H1 (cell line): ENCODE measurements at regions not wholly inside any gene's neighbourhood (a gene's known extent, or its start where the extent isn't known, plus 50 kb on each side); places are given as distances from the start of the nearest gene placed in this dataset.

Source experiments
- CTCF ChIA-PET: fragments of 300-600 bp; sonication (Branson Sonifier 250); formaldehyde crosslinking; loops from one replicate; lab custom pipeline; 2021; ENCODE audit not compliant: partially characterized antibody; lab: Charles Lee
- POLR2A ChIA-PET: fragments of 300-600 bp; sonication (Branson Sonifier 250); formaldehyde crosslinking; loops from one replicate; lab custom pipeline; 2021; ENCODE audit warnings: inconsistent platforms; ENCODE audit not compliant: partially characterized antibody; lab: Charles Lee
- DNase-seq, 2 experiments: peaks; one replicate each; pipeline versions ENCODE4 v3.0.0 to v3.0.0-alpha.2; 2010 to 2022; ENCODE audit warnings: low spot score in 2 of 2, low read depth in 1 of 2, mixed read lengths in 1 of 2
- FAIRE-seq: peaks from 2 replicates; lab custom pipeline; 2011; peaks lifted over from hg19 to GRCh38; lab: Jason Lieb, UNC
- H2AFZ ChIP-seq: 2 replicates; pipeline ENCODE4 v1.8.1; 2012; ENCODE audit warnings: low read length, inconsistent platforms
- H2AK5ac ChIP-seq: 2 replicates; pipeline ENCODE4 v1.6.1; 2013; ENCODE audit warnings: low read depth, low read length
- H2BK120ac ChIP-seq: replicated peaks from 2 replicates; pipeline ENCODE3; 2013; ENCODE audit warnings: low read depth, low read length, inconsistent platforms
- H2BK12ac ChIP-seq: 2 replicates; pipeline ENCODE4 v1.6.1; 2013; ENCODE audit warnings: low read depth, low read length
- H2BK15ac ChIP-seq: 2 replicates; pipeline ENCODE4 v1.6.1; 2013; ENCODE audit warnings: low read length
- H2BK20ac ChIP-seq: 2 replicates; pipeline ENCODE4 v1.6.1; 2013; ENCODE audit warnings: low read length
- H2BK5ac ChIP-seq: 2 replicates; pipeline ENCODE4 v1.6.1; 2013; ENCODE audit warnings: low read depth, low read length
- H3K14ac ChIP-seq: 2 replicates; pipeline ENCODE4 v1.6.1; 2013; ENCODE audit warnings: inconsistent platforms; ENCODE audit not compliant: insufficient read length
- H3K18ac ChIP-seq: 2 replicates; pipeline ENCODE4 v1.6.1; 2013; ENCODE audit warnings: low read length; ENCODE audit errors: extremely low read depth
- H3K23ac ChIP-seq: 2 replicates; pipeline ENCODE4 v1.6.1; 2013; ENCODE audit warnings: inconsistent platforms; ENCODE audit not compliant: insufficient read length
- H3K23me2 ChIP-seq: 2 replicates; pipeline ENCODE4 v1.6.1; 2013; ENCODE audit warnings: low read depth, low read length
- H3K27ac ChIP-seq: 2 replicates; pipeline ENCODE4 v1.6.1; 2011; ENCODE audit warnings: low read depth, low read length, inconsistent platforms
- H3K27me3 ChIP-seq, 4 experiments: replicated peaks in 1 of 4; 1 replicate in 1 of 4; 2 replicates in 3 of 4; pipeline versions ENCODE4 v1.6.1 to v1.8.1; 2011 to 2013; ENCODE audit warnings: low read length in 3 of 4, mild to moderate bottlenecking in 3 of 4, inconsistent platforms in 2 of 4, mixed read lengths in 2 of 4, moderate library complexity in 1 of 4; ENCODE audit not compliant: control insufficient read depth in 3 of 4, insufficient read depth in 3 of 4; ENCODE audit errors: extremely low read depth in 1 of 4
- H3K36me3 ChIP-seq, 4 experiments: 2 replicates each; pipeline versions ENCODE4 v1.6.1 to v1.8.1; 2011 to 2013; ENCODE audit warnings: mild to moderate bottlenecking in 4 of 4, low read length in 3 of 4, moderate library complexity in 2 of 4, control low read depth in 1 of 4, inconsistent platforms in 1 of 4; ENCODE audit not compliant: insufficient read depth in 4 of 4, control insufficient read depth in 2 of 4
- H3K4ac ChIP-seq: replicated peaks from 2 replicates; pipeline ENCODE3; 2013; ENCODE audit warnings: low read length, low read depth, mixed read lengths, inconsistent platforms; ENCODE audit not compliant: insufficient read length
- H3K4me1 ChIP-seq, 4 experiments: replicated peaks in 1 of 4; 1 replicate in 1 of 4; 2 replicates in 3 of 4; pipeline versions ENCODE4 v1.6.1 to v1.8.1; 2011 to 2013; ENCODE audit warnings: low read length in 3 of 4, inconsistent platforms in 2 of 4, mixed read lengths in 1 of 4; ENCODE audit not compliant: insufficient read depth in 4 of 4, control insufficient read depth in 3 of 4
- H3K4me2 ChIP-seq, 2 experiments: 2 replicates each; pipeline versions ENCODE4 v1.6.1 to v1.8.1; 2011 to 2013; ENCODE audit warnings: low read depth in 2 of 2, low read length in 2 of 2, control low read depth in 1 of 2, inconsistent platforms in 1 of 2, mild to moderate bottlenecking in 1 of 2; ENCODE audit not compliant: insufficient read depth in 1 of 2
- H3K4me3 ChIP-seq, 4 experiments: fragments of 200-600, 300-600 bp in 1 of 4; sonication (generic), shearing (Covaris generic), sonication (Bioruptor Twin) in 1 of 4; 2 replicates each; pipeline versions ENCODE4 v1.5.1 to v1.8.1; 2011 to 2016; ENCODE audit warnings: low read length in 4 of 4, low read depth in 3 of 4, control low read depth in 2 of 4, inconsistent platforms in 2 of 4, mild to moderate bottlenecking in 2 of 4, mixed read lengths in 1 of 4, moderate library complexity in 1 of 4; ENCODE audit not compliant: insufficient read depth in 2 of 4; ENCODE audit errors: extremely low read depth in 1 of 4
- H3K56ac ChIP-seq: replicated peaks from 2 replicates; pipeline ENCODE3; 2013; ENCODE audit warnings: low read depth, mild to moderate bottlenecking, mixed read lengths, low read length, inconsistent platforms; ENCODE audit not compliant: insufficient read length
- H3K79me1 ChIP-seq: 2 replicates; pipeline ENCODE4 v1.6.1; 2013; ENCODE audit warnings: low read depth, low read length, control low read depth
- H3K79me2 ChIP-seq, 2 experiments: 2 replicates each; pipeline versions ENCODE4 v1.6.1 to v1.8.1; 2012 to 2013; ENCODE audit warnings: low read length in 2 of 2, mild to moderate bottlenecking in 2 of 2, inconsistent platforms in 1 of 2; ENCODE audit not compliant: insufficient read depth in 2 of 2, control insufficient read depth in 1 of 2
- H3K9ac ChIP-seq, 4 experiments: replicated peaks in 1 of 4; 1 replicate in 1 of 4; 2 replicates in 3 of 4; pipeline versions ENCODE4 v1.6.1 to v1.8.1; 2011 to 2013; ENCODE audit warnings: low read depth in 3 of 4, low read length in 3 of 4, control low read depth in 2 of 4, mild to moderate bottlenecking in 2 of 4, moderate library complexity in 2 of 4, inconsistent platforms in 1 of 4; ENCODE audit errors: extremely low read depth in 1 of 4
- H3K9me3 ChIP-seq, 2 experiments: 2 replicates each; pipeline versions ENCODE4 v1.6.1 to v1.8.1; 2012 to 2013; ENCODE audit warnings: mild to moderate bottlenecking in 2 of 2, moderate library complexity in 2 of 2, control low read depth in 1 of 2, inconsistent platforms in 1 of 2, low read depth in 1 of 2, low read length in 1 of 2, mixed read lengths in 1 of 2; ENCODE audit not compliant: insufficient read depth in 2 of 2
- H4K20me1 ChIP-seq, 2 experiments: replicated peaks in 1 of 2; 2 replicates each; pipeline versions ENCODE3 to v1.8.1; 2011 to 2013; ENCODE audit warnings: inconsistent platforms in 2 of 2, low read length in 2 of 2, mild to moderate bottlenecking in 1 of 2; ENCODE audit not compliant: insufficient read depth in 2 of 2, control insufficient read depth in 1 of 2
- H4K5ac ChIP-seq: 2 replicates; pipeline ENCODE4 v1.6.1; 2013; ENCODE audit warnings: low read length, low read depth, mixed read lengths, inconsistent platforms; ENCODE audit not compliant: insufficient read length
- H4K8ac ChIP-seq: 2 replicates; pipeline ENCODE4 v1.8.0; 2013; ENCODE audit warnings: mild to moderate bottlenecking, moderate library complexity, low read length, inconsistent platforms; ENCODE audit not compliant: insufficient read depth; ENCODE audit errors: extremely low read depth
- H4K91ac ChIP-seq: replicated peaks from 2 replicates; pipeline ENCODE3; 2013; ENCODE audit warnings: low read length, mixed read lengths, inconsistent platforms; ENCODE audit not compliant: insufficient read length
- BRCA1 ChIP-seq: IDR thresholded peaks from 2 replicates; pipeline ENCODE4 v1.6.1; 2012; ENCODE audit warnings: low read depth, low read length, improper control_type of control experiment
- TAF1 ChIP-seq: IDR thresholded peaks from 2 replicates; pipeline ENCODE4 v1.6.1; 2011; ENCODE audit warnings: mild to moderate bottlenecking, low read depth, low read length
- WGBS, 2 experiments: shearing (Covaris generic) in 1 of 2; methylation state at CpG; one replicate each; pipeline versions ENCODE4 v1.1.6 to v1.1.7; 2013 to 2015; ENCODE audit warnings: low lambda C conversion rate in 2 of 2, mixed read lengths in 2 of 2, inconsistent platforms in 1 of 2, low coverage in 1 of 2, missing lambda C conversion rate in 1 of 2; ENCODE audit not compliant: insufficient replicate concordance in 2 of 2, insufficient coverage in 1 of 2, insufficient read length in 1 of 2; ENCODE audit errors: extremely low coverage in 1 of 2, missing lambda C conversion rate in 1 of 2; 5-methylcytosine and 5-hydroxymethylcytosine counted together

DNA sequence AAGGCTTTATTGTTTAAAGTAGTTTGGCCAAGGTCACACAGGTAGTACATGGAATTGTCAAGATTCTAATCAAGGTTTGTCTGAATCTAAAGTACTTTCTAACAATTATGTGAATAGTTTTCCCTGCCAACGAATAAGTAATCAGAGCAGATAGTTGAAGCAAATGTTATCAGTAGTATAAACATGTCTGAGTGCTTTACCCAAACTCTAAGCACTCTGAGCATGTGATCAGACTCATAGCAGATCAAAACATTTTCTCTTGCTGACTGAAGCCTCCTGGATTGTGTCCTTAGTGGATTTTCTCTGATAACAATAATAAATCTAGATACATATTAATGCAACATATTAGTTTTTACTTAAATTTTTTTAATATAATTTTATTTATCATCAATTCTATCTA is 995.0 kb downstream of the EFNA5 start:
- Histone ChIP-seq H4K5ac (no peak overlapping the region), H3K14ac (no peak overlapping the region), H2AFZ (no peak overlapping the region), H3K27me3 (no peaks in the 10 kb centered on the region), H3K4ac (no peak overlapping the region), H3K27ac (no peak overlapping the region), H2BK15ac (no peak overlapping the region), H2BK20ac (no peak overlapping the region), H2AK5ac (no peak overlapping the region), H4K91ac (no peak overlapping the region), H3K79me1 (no peaks in the 10 kb centered on the region), H3K9ac (no peak overlapping the region), H3K4me3 (no peak overlapping the region), H3K23me2 (no peaks in the 10 kb centered on the region), H3K4me1 (no peaks in the 10 kb centered on the region), H4K20me1 (no peaks in the 10 kb centered on the region), H2BK12ac (no peak overlapping the region), H3K4me2 (no peak overlapping the region), H3K56ac (no peak overlapping the region), H3K23ac (no peak overlapping the region), H3K79me2 (no peaks in the 10 kb centered on the region), H2BK120ac (no peak overlapping the region), H3K18ac (no peak overlapping the region), H4K8ac (no peak overlapping the region), H3K36me3 (no peaks in the 10 kb centered on the region), H2BK5ac (no peak overlapping the region), H3K9me3 (no peaks in the 10 kb centered on the region)
- ChIA-PET POLR2A (no interaction called here), CTCF (no interaction called here)
- WGBS, 2 experiments = 91% methylated on average over 1 of the region's 1 CpG; no CpG with 5 or more reads in 1 of the 2 experiments
- no peak for DNase-seq
- no peak for FAIRE-seq
- TF ChIP-seq BRCA1 (no peak), TAF1 (no peak)
